ENCODE measurements at regions not wholly inside any gene's neighbourhood (a gene's known extent, or its start where the extent isn't known, plus 50 kb on each side); places are given as distances from the start of the nearest gene placed in this dataset.
"Not testable (repeated sequence)": the region's sequence is repeated elsewhere in the genome, so short reads cannot be mapped to it uniquely, and the experiment has no call there.

DNA sequence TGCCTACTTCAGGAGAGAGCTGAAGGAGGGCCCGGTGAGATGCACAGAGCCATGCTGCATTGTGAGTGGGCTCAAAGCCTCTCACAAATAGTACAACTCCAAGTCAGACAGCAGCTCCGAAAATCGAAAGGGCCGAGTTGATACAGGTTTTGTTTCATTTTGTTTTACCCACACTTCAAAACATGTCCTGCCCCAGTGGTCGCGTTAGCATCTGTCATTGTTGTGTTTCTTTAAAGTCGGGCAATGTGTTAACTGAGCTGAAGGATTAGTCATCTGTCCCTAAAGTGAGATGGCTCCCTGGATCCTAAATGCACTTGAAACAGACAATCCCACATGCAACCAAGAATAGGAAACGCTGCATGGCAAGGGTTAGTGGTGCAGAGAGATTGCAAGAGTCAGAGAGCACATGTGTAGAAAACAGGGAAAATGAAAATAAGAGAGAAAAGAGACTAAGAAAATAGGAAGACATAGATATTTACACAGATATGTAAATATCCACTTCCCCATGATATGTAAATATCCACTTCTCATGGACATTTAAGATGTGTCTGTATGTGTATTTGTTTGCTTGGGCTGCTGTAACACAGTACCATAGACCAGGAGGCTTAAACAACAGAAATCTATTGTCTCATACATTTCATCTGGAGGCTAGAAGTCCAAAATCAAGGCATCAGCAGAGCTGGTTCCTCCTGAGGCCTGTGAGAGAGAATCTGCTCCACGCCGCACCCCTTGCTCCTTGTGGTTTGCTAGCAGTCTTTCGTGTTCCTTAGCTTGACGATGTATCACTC is 131.4 kb upstream of the RAB4A start:
- DNase-seq, result no peak

DNA sequence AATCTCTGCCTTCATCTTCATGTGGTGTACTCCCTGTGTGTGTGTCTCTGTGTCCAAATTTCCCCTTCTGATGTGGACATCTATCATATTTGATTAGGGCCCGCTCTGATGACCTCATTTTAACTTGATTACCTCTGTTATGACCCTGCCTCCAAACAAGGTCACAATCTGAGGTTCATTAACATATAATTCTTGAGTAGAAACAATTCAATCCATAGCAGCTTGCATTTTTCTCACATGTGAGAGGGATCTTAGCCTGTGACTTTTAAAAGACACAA is 130.9 kb upstream of the RAB4A start:
- DNase-seq, result no peak

DNA sequence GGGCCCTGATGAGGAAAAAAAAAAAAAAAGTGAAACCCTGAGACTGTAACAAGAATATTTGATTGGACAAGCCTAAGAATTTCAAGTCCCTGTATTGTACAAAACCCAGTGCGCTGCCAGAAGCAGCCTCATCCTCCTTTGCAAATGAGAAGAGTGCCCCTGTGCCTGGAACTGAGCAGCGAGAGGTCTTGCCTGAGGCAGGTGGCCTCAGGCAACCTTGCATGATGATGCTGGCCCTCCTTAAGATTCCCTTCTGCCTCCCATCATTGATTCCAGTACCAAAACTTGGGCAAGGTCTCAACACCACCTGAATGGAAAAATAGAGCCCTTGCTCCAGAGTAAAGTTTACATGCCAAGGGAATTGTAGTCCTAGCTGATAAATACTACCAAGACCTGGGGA is 129.6 kb upstream of the RAB4A start:
- DNase-seq, result no peak

DNA sequence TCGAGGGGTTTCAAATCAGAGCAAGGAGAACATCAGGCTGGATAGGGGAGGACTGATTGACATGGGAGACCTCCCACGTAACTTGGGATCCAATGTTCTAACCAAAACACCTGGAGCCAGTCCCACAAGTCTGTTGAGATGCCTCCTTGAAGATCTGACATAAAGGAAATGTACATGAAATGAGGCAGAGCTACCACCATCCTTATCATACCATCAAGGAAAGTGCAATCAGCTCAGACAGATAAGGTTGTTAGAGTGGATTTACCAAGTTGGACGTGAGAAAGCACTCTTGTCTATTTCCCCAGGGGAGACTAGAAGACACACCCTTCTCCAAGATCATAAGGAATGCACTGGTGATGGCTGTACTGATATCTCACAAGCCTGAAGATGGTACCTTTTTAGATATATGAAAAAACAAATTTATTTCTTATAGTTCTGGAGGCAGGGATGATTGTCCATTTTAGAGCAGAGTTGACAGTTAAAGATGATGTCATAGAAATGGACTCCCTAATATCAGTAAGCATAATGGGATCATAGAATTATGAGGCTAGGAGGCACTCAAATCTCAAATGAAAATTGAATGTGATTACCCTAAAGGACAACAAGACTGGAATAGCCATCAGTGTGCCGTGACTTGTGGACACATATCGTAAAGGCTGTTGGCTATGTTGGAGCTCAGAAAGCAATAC is 129.1 kb upstream of the RAB4A start:
- DNase-seq, result no peak

DNA sequence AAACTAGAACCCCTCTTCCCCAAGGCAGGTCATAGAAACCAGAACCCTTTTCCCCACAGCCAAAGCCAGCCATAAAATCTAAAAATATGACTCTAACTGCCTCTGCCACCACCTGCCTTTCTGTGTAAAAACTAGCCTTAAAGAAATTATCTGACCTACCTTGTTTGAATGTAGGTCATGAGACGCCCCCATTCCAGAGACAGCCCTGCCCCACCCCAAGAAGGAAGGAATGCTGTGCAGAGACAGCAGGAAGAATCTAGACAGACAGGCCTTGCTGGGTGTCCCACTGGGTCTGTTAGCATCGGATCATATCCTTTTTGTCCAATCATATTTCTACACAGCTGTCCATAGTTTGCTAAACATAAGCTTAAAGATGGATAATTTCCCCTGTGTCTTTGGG is 128.4 kb upstream of the RAB4A start:
- no peak for DNase-seq

DNA sequence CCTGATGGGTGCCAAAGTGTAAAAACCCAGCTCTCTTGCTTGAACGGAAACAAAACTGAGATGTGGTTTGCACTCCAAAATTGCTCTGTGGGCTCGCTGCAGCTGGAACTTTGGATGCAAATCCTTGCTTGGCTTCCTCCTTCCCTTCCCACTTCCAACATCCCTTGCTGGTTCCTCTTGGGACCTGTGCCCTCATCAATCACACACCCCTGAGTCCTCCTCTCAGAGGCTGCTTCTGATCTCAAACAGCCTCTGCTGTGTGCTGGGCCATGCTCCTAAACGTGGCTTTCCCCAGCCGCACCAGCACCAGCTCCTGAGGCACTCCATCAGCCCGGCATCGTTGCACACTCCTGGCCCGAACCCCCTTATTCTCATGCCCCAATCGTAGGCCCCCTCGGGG is 124.3 kb upstream of the RAB4A start:
- DNase-seq, result no peak

DNA sequence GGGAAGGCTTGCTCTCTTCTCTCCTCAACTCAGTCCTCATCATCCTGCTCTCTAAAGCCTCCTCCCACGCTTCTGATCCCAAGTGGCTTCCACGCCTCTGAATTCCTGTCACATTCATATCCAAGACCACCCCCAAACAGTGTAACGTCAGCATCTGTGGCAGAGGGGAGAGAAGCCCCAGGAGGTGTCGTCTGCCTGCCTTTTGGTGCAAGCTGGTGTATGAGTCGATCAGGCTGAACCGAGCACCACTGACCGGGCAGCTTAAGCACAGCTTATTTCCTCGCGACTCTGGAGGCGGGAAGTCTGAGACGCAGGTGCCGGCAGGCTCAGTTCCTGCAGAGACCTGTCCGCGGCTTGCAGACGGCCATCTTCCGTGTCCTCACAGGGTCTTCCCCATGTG is 123.8 kb upstream of the RAB4A start:
- no peak for DNase-seq

DNA sequence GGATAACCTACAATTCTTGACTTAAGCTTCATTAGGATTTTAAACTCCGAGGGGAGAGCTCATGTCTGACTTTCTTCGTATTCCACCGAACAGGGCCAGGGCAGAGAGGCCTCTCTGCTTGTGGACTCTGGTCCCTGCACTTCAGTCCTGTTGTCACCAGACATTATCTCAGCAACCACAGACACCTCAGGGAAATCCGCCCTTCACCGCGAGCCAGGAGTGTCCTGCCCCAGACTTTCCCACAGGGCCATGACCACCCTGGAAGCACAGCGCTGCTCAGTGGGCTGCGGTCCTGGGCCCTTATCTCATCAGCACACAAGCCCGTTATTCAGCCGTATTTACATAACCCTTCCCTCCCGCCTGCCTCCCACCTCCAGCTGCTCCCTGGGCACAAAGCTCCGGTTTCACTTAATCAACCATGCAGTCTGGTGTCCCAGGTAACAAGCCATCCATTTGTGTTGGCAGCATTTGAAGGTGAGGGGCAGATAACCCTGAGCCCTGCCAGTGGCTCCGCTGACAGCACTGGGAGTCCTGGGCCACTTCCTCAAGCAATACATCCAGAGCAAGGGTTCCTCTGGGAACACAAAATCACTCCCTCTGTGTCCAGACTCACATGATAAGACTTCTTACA is 122.8 kb upstream of the RAB4A start:
- no peak for DNase-seq

DNA sequence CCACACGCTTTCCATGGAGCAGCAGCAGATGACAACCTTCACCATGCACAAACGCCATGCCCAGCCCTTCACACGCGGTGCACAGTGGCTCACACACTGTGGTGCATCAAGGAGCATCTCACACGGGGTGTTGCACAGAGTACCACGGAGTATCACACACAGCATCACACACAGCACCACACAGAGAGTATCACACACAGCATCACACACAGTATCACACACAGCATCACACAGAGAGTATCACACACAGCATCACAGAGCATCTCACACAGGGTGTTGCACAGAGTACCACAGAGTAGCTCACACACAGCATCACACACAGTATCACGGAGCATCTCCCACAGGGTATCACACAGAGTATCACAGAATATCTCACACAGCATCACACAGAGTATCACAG is 122.2 kb upstream of the RAB4A start:
- no peak for DNase-seq

DNA sequence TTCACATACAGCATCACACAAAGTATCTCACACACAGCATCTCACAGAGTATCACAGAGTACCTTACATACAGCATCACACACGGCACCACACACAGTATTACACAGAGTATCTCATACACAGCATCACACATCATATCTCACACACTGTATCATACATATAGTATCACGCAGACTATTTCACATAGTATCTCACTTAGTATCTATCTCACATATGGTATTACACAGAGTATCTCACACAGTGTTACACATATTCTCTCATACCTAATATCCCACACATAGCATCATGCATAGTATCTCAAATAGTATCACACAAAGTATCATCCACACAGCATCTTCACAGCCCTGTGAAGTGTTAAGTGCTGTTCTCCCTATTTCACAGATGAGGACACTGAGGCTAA is 121.5 kb upstream of the RAB4A start:
- DNase-seq, result no peak

DNA sequence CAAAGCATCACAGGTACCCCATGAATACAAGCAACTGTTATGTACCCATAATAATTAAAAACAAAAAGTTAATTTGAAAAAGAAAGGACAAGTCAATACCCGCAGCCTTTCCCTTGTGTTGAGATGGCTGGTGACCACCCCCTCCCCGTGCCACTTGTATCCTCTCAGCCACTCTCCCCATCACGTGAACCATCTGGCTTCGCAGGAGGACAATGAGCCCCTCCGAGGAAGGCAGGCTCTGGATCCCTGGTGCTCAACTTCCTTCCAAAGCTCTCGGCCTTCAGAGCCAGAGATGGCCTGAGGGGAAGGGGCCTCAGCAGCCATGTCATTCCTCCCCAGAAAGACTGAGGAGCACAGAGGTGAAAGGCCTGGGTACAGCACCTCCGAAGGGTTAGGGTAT is 120.4 kb upstream of the RAB4A start:
- no peak for DNase-seq

DNA sequence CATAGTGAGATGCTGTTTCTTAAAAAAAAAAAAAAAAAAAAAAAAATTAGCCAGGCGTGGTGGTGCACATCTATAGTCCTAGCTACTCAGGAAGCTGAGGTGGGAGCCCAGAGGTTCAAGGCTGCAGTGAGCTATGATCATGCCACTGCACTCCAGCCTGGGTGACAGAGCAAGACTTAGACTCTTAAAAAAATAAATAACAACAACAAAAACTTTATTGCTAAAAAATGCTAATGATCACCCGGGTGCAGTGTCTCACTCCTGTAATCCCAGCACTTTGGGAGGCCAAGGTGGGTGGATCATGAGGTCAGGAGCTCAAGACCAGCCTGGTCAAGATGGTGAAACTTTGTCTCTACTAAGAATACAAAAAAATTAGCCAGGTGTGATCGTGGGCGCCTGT is 119.5 kb upstream of the RAB4A start:
- not testable (repeated sequence) for DNase-seq

DNA sequence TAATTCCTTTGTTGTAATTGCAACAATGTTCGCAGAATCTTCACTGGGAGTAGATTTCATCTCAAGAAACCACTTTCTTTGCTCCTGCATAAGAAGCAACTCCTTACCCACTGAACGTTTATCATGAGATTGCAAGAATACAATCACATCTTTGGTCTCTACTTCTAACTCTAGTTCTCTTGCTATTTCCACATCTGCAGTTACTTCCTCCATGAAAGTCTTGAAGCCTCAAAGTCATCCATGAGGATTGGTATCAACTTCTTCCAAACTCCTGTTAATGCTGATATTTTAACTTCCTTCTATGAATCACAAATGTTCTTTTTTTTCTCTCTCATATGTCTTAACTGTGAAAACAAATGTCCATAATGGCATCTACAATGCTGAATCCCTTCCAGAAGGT is 118.6 kb upstream of the RAB4A start:
- no peak for DNase-seq

DNA sequence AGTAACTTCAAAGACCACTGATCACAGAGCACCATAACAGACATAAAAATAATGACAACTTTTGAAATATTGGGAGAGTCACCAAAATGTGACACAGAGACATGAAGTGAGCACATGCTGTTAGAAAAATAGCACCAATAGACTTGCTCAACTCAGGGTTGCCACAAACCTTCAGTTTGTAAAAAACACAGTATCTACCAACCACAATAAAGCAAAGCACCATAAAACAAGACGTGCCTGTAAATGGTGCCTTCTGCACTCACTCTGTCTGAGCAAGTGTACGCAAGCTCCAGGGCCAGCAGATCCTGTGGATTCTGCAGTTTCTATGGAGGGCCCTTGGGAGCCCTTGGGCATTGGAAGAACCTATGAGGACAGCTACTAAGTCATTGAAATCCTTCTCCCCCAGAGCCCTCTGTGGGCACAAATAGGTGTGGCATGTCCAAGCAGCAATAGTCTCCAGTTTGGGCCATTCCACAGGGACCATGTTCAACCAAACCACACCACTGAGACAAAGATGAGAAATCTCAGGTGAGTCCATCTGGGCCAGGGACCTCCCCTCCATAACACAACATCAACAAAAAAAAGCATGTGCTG is 116.9 kb upstream of the RAB4A start:
- DNase-seq, result no peak

DNA sequence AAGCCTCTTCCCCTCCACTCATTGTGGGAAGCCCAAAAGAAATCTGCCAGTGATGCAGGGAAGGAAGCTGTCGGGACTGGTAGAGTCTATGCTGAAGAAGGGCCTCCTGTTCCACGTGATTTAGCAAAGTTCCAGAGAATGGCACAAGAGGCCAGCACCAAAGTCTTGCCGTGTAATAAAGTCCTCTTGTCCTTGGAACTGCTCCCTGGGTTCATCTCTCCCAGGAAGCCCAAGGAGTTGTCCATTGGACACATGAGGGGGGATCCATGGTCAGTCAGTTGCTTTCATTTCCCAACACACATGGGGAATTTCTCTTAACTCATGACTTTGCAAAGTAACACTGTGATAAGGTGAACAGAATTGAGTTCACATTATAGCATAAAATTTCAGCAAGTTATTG is 116.1 kb upstream of the RAB4A start:
- DNase-seq, result no peak

DNA sequence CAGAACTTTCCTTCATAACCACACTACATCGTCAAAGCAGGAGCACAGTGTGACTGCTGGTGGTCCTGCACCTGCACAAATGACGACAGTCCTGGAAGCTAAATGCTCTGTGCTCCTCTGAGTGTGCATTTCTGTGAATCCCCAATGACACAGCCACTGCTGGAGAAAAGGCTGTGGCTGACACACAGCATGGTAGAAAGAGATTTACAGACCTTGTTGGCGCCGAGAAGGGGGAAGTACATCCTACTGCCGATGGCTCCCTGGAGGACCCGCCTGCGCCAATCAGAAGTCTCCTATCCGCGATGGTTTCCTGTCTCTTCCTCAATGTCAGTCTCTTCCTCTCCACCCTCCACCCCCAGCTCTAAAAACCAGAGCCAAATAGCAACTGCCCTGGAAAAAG is 115.4 kb upstream of the RAB4A start:
- DNase-seq, result no peak

DNA sequence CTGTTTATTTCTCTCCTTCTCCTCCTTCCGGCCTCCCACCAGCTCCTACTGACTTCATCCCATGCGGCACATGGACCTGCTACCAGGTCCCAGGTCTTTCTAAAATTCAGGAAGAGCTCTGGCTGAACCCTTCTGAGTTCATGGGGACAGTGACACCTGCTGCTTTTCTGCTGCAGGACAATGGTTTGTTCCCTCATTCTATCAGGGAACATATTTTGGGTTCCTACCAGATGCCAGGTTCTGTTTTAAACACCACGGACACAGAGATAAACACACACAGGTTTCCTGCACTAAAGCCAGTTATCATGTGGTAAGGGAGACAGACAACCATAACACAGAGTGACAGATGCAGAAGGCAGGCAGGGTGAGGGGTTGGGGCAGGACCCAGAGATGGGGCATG is 114.0 kb upstream of the RAB4A start:
- no peak for DNase-seq

DNA sequence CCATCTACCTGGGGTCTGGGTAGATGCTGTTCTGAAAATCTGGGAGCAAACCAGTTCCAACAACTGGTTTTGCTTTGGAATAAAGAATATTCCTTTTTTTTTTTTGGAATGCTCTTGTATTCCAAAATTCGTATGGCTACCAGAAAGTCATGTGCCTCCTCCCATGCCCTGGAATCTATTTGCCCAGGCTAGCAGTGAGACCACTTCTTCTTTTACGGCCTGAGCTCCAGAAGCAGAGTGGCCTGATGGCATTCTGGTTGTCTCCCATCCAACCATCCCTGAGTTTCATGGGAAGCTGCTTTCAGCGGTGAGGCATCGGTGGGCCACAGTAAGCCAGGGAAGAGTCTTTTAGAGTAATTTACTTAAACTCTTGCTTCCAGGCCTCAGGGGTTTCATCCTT is 113.4 kb upstream of the RAB4A start:
- DNase-seq, result no peak

DNA sequence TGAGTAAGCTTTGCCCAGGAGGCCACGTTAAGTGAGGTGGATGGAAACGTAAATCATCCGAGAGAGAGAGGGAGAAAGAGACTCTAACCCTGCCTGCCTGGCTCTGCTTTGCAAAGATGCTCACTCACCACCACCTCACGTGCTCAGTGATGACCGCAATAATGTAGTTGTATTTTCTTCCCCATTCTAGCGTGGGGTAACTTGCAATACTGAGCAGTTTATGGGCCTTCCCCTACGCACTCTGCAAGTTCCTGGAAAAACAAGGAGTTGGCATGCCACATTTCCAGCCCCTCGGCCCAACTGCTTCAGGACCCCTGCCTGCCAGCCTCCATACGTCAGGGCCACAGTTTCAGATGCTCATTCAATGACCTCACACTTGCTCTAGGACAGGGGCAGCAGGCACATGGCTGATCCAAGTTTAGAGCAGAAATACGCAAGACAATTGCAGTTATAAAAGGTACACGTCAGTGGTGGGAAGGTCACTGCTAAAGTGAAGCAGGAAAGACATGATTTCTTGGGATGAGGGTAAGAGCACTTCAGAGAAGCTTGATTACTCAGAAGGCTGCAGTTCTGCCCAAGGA is 112.5 kb upstream of the RAB4A start:
- no peak for DNase-seq

DNA sequence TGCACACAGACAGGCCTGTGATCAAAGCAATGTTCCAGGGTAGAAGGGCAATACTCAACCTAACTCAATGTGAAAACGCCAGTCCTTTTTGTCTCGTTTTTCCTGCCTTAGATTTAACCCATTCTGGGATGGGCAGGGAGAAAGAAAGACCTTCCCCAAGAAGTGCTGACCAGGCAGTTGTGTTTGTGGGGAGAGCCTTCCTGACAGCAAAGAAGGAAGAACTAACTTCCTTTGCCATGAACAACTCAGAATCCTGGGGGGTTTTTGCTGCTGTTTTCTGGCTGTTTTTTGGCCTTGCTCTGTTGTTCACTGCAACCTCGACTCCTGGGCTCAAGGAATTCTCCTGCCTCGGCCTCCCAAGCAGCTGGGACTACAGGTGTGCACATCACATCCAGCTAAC is 112.0 kb upstream of the RAB4A start:
- DNase-seq, result no peak

DNA sequence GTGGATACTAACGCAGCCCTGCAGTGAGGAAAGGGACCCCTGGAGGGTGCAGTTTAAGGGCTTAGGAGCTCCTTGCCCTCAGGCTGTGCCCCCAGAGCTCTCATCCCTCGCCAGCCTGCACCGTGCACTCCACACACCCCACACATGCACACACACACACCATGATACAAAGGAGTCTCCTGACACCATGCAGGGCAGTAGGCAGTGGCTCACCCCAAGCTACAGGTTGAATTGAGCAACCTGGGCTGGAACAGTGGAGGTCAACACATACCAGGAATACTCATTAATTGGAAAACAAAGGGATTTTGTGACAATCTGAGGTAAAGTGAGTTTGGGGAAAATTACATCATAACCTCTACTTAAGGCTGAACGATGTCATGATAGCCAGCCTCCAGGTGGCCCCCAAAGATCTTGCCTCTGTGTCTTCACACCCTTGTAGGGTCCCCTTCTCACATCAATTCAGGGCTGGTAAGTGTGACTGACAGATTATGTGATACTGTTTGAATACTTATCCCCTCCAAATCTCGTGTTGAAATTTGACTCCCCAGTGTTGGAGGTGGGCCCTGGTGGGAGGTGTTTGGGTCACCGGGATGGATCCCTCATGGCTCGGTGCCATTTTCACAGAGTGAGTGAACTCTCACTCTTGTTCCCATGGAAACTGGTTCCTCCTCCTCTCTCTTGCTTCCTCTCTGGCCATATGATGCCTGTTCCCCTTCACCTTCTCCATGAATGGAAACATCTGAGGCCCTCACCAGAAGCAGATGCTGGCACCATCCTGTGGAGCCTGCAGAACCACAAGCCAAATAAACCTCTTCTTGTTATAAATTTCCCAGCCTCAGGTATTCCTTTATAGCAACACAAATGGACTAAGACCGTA is 111.0 kb upstream of the RAB4A start:
- no peak for DNase-seq

DNA sequence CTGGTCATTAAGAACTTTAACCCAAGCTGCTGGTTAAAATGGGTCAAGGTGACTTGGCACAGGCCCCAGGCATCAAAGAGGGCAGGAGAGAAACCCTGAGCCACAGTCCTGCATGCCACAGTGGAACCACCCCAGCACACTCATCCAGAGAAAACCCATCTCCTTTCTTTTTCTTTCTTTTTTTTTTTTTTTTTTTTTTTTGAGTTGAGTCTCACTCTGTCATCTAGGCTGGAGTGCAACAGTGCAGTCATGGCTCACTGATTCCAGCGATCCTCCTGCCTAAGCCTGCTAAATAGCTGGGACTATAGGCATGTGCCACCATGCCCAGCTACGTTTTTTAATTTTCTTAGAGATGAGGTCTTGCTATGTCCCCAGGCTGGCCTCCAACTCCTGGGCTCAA is 109.2 kb upstream of the RAB4A start:
- no peak for DNase-seq
